Epidermal melanocyte (primary cell): ENCODE measurements at regions not wholly inside any gene's neighbourhood (a gene's known extent, or its start where the extent isn't known, plus 50 kb on each side); places are given as distances from the start of the nearest gene placed in this dataset.

Experiments
- DNase-seq: peaks from one replicate; pipeline ENCODE4 v3.0.0; 2011; ENCODE audit warnings: low spot score; ENCODE audit not compliant: insufficient read length

DNA sequence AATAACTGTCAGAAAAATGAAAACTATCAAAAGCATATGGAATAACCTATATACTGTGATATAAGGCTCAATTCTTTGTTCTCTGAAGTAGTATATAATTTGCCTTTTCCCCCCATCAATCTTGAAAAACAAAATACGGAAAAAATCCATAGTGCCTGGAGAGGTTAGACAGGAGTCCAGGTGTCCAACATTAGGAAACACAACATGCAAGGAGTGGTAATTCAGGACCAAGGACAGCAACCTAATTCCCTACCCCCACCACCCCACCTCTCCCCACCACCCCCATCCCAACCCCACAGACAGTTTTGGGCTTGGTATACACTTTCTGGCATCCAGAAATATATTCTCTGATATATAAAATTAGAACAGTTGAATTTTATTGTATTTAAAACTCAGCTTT, 55.1 kb upstream of the SLC25A26 start:
- no peak for DNase-seq

DNA sequence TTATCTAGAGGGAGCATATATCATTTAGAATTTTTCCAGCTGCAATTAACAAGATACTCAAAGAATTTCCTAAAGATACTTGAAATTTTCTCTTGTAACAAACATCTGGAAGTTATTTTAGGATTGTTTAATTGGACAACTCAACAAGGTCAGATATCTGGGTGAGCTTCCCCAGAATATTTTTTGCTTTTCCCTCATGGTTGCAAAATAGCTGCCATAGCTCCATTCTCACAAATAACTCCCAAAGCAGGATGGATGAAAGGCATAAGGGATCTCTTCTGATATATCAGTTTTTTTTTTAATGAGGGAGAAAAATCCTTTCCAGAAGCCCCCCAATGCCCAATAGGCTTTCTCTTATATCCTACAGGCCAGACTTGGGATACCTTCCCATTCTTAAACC, 56.6 kb upstream of the SLC25A26 start:
- DNase-seq: no peak

DNA sequence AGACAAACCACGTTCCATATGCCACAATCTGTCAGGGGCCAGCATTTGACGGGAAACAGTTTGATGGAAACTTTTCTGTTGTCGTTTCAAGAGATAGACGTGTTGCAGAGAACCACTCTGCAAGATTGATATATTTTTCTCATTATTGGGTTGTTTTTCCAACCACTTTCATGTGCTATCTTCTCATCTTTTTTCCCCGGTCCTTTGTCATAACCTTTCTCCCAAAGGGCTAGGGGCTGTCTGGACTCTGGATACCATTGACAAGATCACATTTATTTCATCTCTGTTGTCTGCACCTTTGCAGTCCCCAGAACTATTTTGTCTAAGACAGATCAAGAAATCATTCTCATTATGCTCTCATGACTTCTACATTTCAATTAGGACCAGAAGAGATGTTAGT, 57.6 kb upstream of the SLC25A26 start:
- no peak for DNase-seq

DNA sequence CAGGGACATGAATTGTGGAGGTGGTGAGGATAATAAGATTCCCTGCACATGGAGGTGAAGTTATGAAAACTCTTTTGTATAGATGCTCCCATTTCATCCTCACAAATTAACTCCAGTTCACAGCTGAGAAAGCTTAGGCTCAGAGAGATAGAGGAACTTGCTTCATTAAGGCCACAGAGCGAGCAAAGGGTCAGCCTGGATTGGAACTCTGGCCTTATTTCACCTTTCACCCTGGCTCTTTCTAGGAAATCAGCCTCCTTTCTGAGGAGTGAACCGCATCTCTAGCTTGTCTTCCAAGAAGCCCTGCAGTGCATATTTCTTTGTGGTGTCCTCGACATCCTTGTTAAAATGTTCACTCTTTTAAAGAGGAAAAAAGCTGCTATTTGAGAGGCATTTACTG, 58.0 kb upstream of the SLC25A26 start:
- DNase-seq: no peak

DNA sequence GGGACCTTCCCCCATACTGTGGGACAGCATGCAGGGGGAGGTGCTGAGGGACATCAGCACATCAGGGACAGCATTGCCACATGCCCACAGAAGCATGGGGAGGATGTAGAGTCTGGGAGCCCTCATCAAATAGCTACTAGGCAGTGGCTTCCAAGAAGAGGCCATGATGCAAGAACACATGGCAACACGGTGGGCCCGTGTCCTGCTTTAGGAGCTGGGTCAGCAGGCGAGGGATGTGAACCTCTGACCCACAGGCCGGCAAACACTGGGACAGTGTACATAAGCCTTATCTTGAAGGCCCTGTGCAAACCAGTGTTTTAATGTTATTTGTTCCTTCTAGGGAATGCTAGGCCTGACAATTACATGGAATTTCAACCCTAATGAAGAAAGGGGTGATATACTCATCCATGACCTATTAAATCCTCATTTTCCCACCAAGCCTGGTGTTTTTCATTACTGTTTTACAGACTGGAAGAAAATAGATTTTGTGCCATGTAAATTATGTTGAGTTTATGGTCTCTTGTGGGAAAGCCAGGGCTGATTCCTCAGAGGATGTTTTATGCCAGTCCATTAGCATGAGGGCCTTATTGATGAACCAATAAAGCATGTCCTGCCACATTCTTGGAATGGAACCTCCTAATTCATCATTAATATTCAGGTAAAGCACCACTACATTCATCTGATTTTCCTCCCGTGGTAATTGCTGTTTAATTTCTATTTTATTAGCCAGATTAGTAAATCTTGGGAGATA, 61.7 kb upstream of the SLC25A26 start:
- no peak for DNase-seq

DNA sequence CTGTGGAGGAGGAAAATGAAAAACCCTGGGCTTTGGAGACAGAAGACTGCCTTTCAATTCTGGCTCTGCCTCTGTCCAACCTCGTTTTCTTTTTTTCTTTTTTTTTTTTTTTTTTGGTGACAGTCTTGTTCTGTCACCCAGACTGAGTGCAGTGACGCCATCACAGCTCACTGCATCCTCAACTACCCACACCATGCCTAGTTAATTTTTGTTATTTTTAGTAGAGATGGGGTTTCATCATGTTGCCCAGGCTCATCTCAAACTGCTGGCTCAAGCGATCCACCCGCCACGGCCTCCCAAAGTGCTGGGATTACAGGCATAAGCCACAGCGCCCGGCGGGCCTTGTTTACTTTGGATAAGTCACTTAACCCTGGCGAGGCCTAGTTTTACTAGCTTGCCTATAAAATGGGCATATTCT, 66.3 kb upstream of the SLC25A26 start:
- no peak for DNase-seq

DNA sequence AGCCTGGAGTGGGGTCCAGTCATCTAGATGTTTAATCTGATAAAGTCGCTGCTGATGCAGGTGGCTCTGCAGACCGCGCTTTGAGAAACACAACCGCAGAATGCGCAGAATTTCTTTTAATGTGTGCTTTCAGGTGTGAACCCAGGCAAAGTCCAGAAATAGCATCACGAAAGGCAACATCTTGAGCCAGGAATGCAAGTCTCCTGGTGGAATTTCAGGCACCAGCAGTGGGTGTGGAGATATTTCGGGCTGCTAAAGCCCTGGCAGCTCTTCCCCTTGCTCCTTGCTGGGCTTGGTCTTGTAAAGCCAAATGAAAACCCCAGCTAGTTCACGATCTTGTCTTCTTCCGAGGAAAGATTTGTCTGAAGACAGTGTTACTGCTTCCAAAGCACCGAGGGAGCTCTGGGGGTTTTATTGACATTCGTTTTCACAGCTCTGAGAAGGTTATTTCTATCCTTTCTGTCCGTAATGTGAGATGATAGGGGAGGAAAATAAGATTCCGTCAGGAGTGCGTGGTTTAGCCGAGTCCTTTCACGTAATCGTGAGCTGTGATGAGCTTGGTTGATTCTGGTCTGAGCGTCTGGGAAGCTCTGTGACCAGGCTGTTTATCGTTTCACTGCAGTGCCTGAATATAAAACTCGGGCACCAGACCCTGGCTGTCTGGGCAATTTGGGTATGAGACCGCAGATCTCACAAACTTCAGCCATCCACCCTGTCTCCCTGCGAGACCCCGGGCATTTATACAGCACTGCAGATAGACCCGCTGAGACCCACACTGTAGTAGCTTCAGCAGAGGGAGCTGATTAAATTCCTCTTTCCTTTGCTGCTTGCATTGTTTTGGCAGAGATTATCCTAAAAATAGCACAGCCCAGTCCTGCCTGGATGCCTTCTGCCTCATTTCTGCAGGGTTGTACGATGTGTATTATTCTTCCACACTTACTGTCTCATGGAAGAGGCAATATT, 67.0 kb upstream of the SLC25A26 start:
- DNase-seq: peak; percentile 34

DNA sequence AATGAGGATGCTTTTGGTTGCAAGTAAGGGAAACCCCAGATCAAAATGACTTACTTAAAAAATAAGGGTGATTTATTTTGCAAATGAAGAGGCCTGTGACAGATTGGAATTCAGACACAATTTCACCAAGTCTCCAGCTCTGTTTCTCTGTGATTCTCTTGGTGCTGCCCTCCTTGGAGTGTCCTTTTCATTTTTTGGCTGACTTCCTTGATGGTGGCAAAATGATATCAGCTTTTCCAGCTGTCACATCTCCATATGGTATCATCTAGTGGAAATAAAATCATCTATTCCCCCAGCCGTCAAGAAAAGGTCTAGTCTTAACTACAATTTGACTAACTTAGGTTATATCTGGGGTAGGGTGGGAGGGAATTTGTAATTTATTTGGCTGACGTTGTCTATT, 68.5 kb upstream of the SLC25A26 start:
- no peak for DNase-seq

DNA sequence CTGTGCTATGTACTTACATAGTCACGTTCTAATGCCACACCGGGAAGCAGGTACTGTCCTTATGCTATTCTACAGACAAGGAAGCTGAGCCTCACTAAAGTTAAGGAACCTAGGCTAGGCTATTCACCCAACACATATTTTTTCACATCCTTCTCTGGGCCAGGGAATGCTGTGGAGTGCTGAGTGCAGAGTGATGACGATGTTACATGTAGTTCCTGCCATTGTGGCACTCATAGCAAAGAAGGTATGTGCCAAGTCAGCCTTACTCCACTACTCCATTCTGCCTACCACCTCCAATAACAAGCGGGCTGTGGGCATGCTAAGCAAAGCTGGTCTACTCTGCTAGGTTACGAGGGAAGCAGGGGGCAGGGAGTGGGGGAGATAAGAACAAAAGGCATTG, 69.8 kb upstream of the SLC25A26 start:
- no peak for DNase-seq

DNA sequence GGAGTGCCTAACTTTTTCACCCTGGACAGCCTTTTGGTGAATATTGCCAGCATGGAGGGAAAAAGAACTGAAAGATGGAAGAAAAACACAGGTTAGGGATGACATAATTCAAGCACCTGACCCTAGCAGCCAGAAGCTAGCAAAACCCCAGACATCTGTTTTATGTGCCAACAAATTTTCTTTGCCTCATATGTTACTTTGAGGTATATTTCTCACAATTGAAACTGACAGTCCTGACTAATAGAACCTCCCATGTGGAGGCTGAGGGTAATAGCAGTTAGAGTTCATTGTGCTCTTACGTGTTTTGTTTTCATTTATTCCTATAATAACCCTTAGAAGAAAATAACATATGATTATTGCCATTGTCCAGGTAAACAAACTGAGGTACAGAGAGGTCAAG, 71.5 kb upstream of the SLC25A26 start:
- DNase-seq: no peak

DNA sequence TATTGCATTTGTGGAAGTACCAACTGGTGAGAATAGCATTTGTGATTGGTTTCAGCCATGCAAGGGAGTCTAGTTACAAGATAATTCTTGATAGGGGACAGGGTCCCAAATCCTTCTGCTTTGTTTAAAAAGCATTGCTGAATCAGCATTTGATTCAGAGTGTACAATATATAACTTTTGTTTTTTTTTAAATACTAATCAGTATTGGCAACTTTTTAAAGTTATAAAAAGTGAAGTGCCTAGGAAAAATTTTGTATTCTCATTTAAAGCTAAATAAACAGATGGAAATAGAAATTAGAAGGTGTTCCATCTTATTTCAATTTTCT, 75.4 kb upstream of the SLC25A26 start:
- no peak for DNase-seq

DNA sequence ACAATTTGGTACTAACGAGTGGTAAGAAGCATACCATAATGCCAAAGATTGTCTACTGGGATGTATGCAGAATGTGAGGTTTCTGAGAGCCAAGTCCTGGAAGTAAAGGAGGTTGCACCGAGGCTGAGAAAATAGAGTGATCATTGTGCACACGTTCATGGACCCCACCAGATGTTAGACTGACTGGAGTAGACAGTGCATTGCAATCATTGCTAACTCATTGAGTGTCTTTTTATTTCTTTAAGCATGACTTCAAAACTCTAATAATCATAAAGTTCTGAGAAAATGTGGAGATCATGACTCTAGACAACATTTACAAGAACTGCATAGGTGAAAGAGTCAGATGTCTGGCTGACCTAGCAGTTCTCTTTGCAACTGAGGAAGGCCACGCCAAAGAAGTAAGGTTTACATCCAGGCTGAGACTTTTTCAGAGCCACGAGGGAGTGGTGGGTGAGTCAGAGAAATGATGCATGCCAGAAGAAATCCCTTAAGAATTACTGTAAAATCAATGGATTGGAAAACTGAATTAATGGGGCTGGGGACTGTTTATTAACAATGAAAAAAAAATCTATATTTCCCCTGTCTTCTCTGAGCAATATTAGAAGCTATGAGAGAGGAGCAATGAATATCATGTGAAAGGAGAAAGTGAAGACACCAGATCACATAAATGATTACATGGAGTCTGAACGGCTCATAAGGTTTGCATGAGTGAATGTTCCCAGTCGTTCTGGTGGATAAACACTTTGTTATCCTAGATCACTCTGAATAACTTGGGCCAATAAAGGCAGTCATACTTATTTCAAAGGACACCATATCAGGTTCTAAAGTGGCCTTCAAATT, 76.0 kb upstream of the SLC25A26 start:
- DNase-seq: no peak

DNA sequence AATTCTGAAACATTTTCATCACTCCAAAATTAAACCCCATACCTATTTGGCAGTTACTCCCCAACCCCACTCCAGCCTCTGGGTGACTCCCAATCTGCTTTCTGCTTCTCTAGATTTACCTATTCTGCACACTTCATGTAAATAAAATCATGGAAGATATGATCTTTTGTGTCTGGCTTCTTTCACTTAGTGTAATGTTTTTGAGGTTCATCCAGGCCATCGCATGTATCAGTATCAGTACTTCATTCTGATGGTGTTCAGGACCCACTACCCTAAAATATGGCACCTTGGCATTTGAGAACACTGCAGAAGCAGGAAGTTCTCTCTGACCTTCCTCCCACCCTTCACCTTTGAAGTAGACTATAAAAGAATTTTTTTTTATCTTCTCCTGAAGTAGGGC, 78.7 kb upstream of the SLC25A26 start:
- no peak for DNase-seq

DNA sequence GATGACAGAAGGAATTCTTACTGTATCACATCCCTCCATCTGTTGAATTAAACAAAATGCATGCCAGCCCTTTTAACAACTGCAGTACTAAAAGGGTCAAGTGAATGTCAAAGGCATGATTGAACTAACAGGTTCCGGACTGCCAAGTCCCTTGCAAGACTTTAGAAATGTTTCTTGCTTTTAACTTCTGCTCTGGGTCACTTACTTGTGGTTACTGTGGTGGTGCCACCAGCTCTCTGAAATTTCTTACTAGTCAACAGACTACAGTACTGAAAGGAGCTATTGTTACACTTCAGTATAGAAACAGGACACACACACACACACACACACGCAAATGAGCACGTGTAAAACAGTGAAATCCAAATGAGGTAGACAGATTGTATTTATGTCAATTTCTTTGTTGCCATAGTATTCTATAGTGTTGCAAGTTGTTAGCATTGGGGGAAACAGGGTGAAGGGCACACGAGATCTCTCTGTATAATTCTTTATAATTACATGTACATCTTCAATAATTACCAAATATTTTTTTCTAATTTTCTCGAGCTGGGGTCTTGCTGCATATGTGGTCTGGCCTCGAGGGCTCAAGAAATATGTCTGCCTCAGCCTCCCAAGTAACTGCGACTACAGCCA, 79.9 kb upstream of the SLC25A26 start:
- DNase-seq: no peak

DNA sequence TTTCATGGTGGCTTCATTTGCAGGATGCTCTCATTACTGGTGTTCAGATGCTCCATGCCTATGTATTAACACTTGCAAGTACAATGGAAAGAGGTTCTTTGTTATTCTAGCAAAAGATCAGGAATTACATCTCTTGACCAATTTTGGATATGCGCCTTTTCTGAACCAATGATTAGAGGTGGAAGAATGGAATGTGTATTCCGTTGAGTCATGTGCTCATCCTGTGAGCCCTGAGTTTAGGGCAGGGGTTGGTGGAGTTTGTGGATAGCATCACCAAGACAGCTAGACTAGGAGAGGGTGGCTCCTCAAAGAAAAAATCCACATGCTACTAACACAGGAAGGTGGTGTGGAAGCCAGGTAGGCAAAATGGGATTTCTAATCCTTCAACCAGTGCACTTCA, 80.7 kb upstream of the SLC25A26 start:
- DNase-seq: no peak

DNA sequence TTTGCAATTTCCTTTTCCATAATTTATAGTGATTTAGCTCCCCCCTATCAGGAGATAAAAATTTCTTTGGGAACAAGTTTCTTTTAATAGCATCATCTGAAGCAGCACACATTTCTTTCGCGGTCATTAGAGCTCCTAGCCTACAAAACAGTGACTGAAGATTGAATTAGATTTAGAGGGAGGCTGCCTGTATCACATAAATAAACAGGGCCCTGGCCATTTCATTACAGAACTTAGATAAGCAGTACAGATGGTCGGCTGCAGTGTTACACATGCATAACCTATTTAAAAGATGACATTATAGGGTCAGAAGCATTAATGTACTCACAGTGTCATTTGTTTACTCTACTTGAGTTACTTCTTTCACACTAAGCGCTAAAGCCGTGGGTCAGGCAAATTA, 81.4 kb upstream of the SLC25A26 start:
- DNase-seq: no peak

DNA sequence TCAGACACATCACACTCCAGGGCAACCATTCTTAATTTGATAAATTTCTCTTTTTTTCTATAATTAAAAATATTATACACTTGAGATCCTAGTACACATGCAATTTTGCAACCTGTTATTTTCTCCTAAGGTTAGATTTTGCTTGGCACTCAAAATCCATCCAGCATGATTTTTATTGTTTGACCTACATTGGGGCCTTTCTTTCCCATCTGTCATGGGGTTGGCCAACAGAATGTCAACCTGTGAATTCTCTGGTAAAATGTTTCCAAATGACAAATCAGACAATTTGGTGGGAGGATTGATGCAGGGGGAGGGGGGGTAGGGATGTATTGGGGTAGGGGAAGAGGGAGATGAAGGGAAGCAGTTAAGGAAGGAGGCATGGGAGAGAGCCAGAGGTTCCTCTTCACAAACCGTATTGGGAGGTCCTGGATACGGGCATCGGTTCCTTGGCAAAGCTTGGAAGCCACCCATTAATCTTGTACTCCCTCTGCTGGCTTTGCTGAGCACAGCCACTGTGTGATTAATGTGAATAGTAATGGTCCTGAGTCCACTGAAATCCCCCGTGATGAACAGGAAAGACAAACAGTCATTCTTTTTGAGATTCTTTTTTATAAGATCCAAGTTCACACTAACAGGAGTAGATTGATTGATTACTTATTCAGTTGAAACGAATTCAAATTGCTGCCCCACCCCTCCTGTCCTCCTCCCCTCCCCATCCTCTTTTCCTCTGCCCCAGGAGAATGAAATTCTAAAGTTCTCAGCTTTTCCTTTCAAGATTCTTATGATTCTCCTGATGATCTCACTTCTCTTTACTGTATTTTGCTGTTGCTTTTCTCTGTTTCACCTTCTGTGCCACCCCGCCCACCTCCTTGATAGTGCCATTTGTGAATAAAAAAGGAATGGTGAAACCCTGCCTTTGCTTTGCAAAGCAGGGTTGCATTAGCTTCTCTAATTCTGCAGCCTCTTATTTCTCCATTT, 82.2 kb upstream of the SLC25A26 start:
- DNase-seq: peak; percentile 36

DNA sequence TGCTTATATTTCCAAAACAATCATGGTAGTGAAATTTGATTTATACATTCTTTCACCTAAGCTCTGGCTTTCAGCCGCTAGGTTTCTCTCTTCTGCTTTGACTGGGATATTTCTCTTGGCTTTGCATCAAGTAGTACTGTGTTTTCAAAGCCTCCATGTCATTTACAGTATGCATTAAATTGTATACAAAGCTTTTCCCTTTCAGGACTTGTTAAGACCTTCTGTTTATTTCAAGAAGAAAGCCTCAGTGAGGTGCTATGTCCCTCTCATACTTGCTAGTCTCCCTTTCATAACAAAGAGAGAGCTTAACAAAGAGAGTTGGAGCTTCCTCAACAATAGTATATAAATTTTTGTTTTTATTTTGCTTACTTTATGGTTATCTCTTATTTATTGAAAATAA, 84.2 kb upstream of the SLC25A26 start:
- no peak for DNase-seq

DNA sequence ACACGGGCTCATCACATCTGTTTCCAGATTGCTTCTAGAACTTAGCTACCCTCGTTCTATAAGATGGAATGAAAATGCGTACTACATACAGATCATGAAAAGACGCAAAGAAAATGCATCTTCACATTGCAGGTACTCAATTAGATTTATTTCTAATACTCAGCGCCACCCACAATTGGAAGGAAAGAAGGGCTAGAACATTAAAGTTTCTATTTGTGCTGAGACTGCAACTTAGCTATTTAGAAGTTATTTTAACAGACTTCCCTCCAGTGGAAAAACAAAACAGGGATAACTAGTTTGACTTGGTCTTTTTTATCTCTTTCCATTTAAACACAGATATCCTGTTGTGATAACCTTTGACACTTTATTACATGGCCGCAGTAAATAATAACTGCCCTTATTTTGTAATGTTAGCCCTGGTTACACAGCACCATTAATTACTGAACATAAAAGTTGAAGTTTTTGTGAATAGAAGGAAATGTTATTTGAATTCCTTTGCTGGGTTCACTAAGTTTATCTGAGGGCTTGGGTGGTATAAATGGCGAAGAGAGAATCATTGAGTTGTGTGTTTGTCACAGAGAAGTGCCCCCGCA, 86.9 kb upstream of the SLC25A26 start:
- no peak for DNase-seq
